ENCODE measurements at regions not wholly inside any gene's neighbourhood (a gene's known extent, or its start where the extent isn't known, plus 50 kb on each side); places are given as distances from the start of the nearest gene placed in this dataset.

- TF ChIP-seq KDM1A (IDR thresholded peaks at IDR 0.05; ENCODE audit: low read depth) = no peak
- no peak for TF ChIP-seq POLR2A (IDR thresholded peaks at IDR 0.05; ENCODE audit: low read length)
- TF ChIP-seq CTCF (IDR thresholded peaks at IDR 0.05) = no peak
- TF ChIP-seq ESRRA (IDR thresholded peaks at IDR 0.05; ENCODE audit: borderline replicate concordance, low read length) = no peak
- no peak for TF ChIP-seq JUNB (IDR thresholded peaks at IDR 0.05)
- TF ChIP-seq, protein P1, sequence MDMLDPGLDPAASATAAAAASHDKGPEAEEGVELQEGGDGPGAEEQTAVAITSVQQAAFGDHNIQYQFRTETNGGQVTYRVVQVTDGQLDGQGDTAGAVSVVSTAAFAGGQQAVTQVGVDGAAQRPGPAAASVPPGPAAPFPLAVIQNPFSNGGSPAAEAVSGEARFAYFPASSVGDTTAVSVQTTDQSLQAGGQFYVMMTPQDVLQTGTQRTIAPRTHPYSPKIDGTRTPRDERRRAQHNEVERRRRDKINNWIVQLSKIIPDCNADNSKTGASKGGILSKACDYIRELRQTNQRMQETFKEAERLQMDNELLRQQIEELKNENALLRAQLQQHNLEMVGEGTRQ (IDR thresholded peaks at IDR 0.05) = no peak
- TF ChIP-seq RARB (CRISPR knock-in tag; IDR thresholded peaks at IDR 0.05) = no peak
- TF ChIP-seq BCL3 (IDR thresholded peaks at IDR 0.05) = no peak
- TF ChIP-seq, protein P2, sequence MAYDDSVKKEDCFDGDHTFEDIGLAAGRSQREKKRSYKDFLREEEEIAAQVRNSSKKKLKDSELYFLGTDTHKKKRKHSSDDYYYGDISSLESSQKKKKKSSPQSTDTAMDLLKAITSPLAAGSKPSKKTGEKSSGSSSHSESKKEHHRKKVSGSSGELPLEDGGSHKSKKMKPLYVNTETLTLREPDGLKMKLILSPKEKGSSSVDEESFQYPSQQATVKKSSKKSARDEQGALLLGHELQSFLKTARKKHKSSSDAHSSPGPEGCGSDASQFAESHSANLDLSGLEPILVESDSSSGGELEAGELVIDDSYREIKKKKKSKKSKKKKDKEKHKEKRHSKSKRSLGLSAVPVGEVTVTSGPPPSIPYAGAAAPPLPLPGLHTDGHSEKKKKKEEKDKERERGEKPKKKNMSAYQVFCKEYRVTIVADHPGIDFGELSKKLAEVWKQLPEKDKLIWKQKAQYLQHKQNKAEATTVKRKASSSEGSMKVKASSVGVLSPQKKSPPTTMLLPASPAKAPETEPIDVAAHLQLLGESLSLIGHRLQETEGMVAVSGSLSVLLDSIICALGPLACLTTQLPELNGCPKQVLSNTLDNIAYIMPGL (CRISPR knock-in tag; IDR thresholded peaks at IDR 0.05; ENCODE audit: borderline replicate concordance) = no peak
Observed at GRCh38 chr12:65667932-65668331, 156.4 kb upstream of the HMGA2 start.

Data from A549 (cell line).